Hematopoietic multipotent progenitor cell treated with erythropoietin and hydrocortisone succinate and interleukin-3 and kit ligand, for 4 days (in vitro differentiated cells): ENCODE measurements at regions not wholly inside any gene's neighbourhood (a gene's known extent, or its start where the extent isn't known, plus 50 kb on each side); places are given as distances from the start of the nearest gene placed in this dataset.
A peak's percentile ranks its signal among the peaks of the same experiment; 100 is the strongest.
"Not testable (repeated sequence)": the region's sequence is repeated elsewhere in the genome, so short reads cannot be mapped to it uniquely, and the experiment has no call there.

ENCODE experiments used
- DNase-seq: peaks from one replicate; pipeline ENCODE4 v3.0.0-alpha.2; 2015

- not testable (repeated sequence) for DNase-seq
These were observed 51.0 kb downstream of the NPIPB11 start for GRCh38 chr16:29355339-29356059.

GRCh38 chr16:29354449-29354848, 52.1 kb downstream of the NPIPB11 start:
- DNase-seq = not testable (repeated sequence)

- DNase-seq = not testable (repeated sequence)
These were observed 53.9 kb downstream of the NPIPB11 start for GRCh38 chr16:29352617-29352999.

- DNase-seq = not testable (repeated sequence)
These were observed 54.4 kb downstream of the NPIPB11 start for GRCh38 chr16:29351970-29352616.

GRCh38 chr16:29351271-29351969, 55.1 kb downstream of the NPIPB11 start:
- not testable (repeated sequence) for DNase-seq

GRCh38 chr16:29349966-29350365, 56.5 kb downstream of the NPIPB11 start:
- peak; percentile 62 for DNase-seq

- DNase-seq = not testable (repeated sequence)
These were observed 57.8 kb downstream of the NPIPB11 start for GRCh38 chr16:29348748-29349147.

GRCh38 chr16:29348123-29348690, 58.3 kb downstream of the NPIPB11 start:
- not testable (repeated sequence) for DNase-seq

- DNase-seq = not testable (repeated sequence)
These were observed 59.5 kb downstream of the NPIPB11 start for GRCh38 chr16:29346796-29347580.

GRCh38 chr16:29346203-29346602, 60.3 kb downstream of the NPIPB11 start:
- not testable (repeated sequence) for DNase-seq

GRCh38 chr16:29342937-29343336, 63.6 kb downstream of the NPIPB11 start:
- DNase-seq = not testable (repeated sequence)

GRCh38 chr16:29340779-29341438, 65.6 kb downstream of the NPIPB11 start:
- not testable (repeated sequence) for DNase-seq

GRCh38 chr16:29340235-29340634, 66.3 kb downstream of the NPIPB11 start:
- not testable (repeated sequence) for DNase-seq

GRCh38 chr16:29338821-29339700, 67.5 kb downstream of the NPIPB11 start:
- DNase-seq = not testable (repeated sequence)

GRCh38 chr16:29337385-29337901, 69.1 kb downstream of the NPIPB11 start:
- DNase-seq = not testable (repeated sequence)

GRCh38 chr16:29335549-29335846, 71.0 kb downstream of the NPIPB11 start:
- DNase-seq = not testable (repeated sequence)

GRCh38 chr16:29334776-29335548, 71.5 kb downstream of the NPIPB11 start:
- not testable (repeated sequence) for DNase-seq

- not testable (repeated sequence) for DNase-seq
These were observed 72.9 kb downstream of the NPIPB11 start for GRCh38 chr16:29333492-29334097.

- DNase-seq = not testable (repeated sequence)
These were observed 75.9 kb downstream of the NPIPB11 start for GRCh38 chr16:29330623-29331022.
